Glomerular endothelial cell (primary cell): ENCODE measurements at regions not wholly inside any gene's neighbourhood (a gene's known extent, or its start where the extent isn't known, plus 50 kb on each side); places are given as distances from the start of the nearest gene placed in this dataset.
"Not testable (repeated sequence)": the region's sequence is repeated elsewhere in the genome, so short reads cannot be mapped to it uniquely, and the experiment has no call there.

Source experiments
- DNase-seq: peaks from one replicate; pipeline ENCODE4 v3.0.0-alpha.2; 2011; ENCODE audit warnings: low read depth, low spot score; ENCODE audit errors: extremely low read depth

DNA sequence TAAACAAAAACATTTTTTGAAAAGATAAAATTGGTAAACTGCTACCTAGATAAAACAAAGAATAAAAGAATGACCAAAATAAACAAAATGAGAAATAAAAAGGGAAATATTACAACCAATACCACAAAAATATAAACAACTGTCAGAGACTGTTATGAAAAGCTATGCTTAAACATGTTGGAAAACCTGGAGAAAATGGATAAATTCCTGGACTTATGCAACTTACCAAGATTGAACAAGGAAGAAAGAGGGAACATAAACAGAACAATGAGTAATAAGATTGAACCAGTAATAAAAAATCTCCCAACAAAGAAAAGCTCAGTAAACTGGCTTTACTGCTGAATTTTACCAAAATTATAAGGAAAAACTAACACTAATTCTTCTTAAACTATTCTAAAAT lies 518.7 kb downstream of the GRXCR1 start:
- DNase-seq, result no peak

DNA sequence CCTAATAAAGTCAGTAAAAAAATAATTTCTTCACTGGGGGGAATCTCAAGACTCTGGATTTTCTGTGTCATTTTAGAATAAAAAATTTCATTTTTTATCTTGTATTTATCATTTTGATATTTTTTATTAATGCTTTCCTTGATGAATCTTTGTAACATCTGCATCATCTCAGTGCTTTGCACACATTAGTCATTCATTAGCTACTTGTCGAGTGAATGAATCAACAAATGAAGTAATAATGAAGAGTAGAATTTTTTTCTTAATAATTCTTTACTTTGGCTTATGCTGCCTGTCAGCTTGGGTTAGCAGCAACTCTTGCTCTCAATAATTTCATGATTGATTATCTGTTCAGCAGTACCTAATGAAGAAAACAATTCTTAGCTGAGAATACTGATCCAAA lies 530.8 kb downstream of the GRXCR1 start:
- DNase-seq, result no peak

DNA sequence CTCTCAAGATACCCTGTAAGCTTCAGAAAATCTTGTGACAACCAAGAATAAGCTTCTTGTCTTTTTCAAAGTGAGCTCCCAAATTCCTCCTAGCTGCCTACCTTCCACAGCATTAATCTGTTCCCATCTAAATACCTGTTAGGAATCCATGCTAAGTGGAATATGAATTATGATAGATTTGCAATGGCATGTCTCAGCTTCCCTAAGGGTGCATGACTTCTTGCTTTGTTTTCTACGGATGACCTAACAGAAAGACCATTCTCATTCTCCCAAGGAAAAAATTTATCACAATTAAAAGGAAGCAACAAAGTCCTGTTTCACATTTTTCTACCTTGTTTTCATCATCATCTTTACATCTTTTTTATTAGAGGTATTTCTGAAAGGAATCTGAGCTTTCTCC lies 532.7 kb downstream of the GRXCR1 start:
- no peak for DNase-seq

DNA sequence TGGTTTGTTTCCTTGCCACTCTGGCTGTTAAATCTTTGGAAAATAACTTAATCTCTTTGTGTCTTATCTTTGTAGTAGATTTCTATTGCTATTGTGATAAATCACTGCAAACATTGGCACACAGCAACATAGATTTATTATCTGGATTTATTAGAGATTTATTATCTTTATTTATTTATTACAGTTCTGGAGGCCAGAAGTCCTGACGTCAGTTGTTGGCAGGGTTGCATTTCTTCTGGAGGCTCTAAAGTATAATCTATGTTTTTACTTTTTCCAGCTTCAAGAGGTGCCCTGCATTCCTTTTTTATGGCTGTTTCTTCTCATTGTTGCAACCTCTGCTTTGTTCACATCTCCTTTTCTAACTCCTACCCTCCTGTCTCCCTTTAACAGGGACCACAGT lies 542.8 kb downstream of the GRXCR1 start:
- no peak for DNase-seq

DNA sequence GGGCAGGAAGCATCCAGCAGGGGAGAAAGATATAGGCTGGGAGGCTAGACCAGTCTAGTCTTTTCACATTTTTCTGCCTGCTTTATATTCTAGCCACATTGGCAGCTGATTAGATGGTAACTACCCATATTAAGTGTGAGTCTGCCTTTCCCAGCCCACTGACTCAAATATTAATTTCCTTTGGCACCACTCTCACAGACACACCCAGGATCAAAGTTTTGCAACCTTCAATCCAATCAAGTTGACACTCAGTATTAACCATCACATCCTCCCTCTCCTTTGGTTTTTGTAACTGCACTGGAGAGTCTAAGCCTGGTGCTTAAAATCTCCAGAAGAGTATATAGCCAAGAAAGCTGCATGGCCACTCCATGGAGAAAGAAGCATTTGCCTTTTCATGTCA lies 560.4 kb downstream of the GRXCR1 start:
- DNase-seq, result no peak

DNA sequence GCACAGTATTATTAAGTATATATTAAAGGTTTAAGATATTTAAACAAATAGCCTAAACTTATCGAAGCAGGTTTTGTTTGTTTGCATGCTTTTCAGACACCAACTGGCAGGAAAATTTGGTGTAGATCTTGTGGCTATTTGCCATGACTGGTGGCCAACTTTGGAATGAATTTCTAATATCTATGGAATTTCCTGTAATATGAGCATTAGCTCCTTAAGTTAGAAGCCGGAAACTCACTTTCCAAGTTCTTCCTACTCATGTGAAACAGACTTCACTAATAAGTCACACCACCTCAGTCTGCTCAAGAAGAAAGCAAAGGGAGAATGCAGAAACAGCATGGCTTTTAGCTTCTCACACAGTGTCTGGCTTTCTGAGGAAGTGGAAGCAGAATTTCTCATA lies 563.9 kb downstream of the GRXCR1 start:
- DNase-seq, result peak; percentile 3

DNA sequence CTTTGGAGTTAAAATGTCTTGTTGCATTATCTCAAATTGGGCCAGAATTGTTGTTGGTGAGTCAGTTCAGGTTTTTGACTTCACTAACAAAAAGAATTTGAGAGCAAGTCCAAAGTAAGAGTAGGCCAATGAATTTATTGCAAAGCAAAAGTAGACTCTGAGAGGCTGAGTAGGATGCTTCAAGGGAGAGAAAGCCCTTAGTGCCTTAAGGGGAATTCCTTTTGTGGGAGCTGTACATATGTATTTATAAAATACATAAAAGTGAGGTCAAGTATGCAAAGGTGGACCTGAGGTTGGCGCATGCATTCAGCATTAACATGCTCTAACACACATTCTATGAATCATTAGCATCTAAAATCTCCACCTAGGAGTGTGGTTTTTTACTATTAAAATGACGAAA lies 565.4 kb downstream of the GRXCR1 start:
- DNase-seq, result no peak

DNA sequence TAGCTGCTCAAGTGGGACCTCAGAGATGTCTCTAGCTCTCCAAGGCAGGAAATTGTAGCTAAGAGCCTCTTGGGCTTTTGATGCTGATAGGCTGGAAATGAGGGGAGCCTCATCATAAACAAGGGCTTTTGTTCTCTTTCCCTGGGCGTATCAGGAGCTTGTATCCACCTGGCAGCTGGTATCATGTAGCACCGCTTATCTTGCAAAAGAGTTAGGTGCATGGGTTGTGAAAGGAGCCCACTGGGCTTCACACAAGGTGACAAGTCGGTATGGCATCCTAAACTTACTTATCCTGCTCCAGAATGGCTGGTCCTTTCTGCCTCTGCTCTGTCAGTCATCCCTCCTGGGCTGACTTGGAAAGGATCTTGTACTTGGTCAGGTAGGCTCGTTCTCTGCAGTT lies 565.8 kb downstream of the GRXCR1 start:
- DNase-seq, result no peak

DNA sequence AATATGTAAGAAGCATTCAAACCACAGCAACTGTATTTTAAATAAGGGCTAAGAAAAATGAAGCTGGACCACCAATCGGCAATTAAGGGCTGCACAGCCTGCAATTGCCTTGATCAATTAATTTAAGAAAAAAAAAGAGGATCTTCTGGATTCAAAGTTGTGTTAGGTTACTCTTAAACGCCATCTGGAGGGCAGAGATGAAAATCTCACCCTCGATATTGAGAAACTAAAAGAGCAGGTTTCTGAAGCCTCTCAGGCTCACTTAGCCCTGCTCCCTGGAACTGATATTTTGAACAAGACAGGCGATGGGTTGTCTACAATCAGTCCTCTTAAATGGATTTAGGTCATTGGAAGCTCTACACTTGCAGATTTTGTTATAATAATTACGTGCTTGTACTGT lies 579.4 kb downstream of the GRXCR1 start:
- no peak for DNase-seq

DNA sequence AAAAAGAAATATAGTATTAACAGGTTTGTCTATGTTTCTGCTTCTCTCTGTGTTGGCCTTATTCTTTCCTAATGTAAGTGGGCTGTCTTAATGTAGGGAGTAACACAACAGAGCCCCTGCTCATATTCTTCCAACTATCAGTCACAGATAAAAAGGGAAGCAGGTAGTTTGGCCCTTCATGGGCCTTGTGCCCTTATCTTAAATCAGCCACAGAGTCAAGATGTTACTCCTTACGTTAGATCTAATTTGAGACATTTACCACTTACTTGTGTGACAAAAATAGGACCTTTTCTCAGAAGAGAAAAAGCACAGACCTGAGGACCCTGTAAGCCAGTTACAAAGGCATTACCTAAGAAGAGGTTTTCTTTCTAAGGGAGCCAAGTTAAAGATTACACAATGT lies 589.0 kb downstream of the GRXCR1 start:
- no peak for DNase-seq

DNA sequence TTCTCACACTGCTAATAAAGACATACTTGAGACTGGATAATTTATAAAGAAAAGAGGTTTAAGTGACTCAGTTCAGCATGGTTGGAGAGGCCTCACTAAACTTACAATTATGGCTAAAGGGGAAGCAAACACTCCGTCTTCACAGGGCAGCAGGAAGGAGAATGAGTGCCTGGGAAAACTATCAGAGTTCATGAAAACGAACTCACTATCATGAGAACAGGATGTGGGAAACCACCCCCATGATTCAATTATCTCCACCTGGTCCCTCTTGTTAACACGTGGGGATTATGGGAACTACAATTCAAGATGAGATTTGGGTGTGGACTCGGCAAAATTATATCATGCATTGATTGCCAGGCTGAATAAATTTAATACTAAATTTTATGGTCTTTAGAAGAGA lies 592.7 kb downstream of the GRXCR1 start:
- no peak for DNase-seq

DNA sequence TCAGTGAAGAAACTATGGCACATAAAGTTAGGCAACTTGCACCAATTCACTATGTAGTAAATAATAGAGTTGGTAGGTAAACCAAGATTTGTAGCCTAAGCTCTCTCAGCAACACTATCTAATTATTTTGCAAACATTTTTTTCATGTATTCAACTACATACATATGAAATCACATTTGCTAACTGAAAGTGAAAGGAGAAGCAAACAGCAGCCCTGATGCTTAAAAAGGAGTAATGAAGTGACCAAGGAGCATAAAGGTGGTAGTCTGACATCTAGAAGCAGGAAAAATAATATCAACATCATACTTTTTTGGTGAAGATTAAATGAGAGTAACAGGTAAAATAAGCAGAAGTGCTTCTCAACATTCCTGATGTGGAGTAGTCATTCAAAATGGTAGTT lies 603.7 kb downstream of the GRXCR1 start:
- no peak for DNase-seq

DNA sequence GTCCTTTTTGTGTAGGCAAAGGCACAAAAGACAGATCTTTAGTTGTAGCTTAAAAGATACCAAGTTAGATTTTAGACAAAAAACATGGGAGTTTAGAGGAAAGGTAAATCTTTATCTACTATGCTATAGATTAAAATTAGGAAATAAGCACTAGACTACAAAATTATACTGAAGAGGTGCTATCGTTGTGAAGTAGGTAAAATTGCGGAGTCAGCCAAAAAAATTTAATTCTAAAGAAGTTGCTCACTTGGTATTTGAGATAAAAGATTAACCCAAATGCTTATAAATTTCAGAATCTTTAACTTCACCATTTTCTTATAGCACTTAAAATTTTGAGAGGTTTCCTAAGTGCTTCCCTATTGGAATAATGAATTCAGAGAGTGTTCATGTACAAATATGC lies 604.1 kb downstream of the GRXCR1 start:
- DNase-seq, result no peak

DNA sequence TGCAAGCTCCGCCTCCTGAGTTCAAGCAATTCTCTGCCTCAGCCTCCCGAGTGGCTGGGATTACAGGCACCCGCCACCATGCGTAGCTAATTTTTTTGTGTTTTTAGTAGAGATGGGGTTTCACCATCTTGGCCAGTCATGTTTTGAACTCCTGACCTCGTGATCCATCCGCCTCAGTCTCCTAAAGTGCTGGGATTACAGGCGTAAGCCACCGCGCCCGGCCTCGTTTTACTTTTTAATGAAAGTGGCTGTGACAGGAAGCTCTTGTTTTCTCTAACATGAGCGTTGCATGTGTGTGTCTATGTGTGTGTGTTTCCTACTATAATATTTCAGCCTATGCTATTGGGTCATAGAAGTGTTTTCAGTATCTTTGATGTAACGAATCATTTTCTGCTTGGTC lies 613.3 kb downstream of the GRXCR1 start:
- DNase-seq, result not testable (repeated sequence)

DNA sequence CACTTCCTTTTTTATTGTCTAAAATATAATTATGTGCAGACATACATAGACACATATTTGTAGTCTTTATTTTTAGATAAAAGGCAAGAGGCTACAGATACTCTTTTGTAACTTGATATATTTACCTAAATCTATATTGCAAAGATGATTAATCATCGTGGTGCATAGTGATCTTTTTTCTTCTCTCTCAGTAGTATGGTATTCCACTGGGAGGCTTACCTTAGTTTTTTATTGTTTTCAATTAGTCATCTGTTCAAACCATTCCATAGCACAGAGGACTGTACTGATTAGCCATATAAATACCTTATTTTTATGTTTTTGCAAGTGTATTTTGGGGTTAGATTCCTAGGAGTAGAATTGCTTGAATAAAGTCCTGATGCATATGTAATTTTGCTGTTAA lies 619.7 kb downstream of the GRXCR1 start:
- DNase-seq, result no peak

DNA sequence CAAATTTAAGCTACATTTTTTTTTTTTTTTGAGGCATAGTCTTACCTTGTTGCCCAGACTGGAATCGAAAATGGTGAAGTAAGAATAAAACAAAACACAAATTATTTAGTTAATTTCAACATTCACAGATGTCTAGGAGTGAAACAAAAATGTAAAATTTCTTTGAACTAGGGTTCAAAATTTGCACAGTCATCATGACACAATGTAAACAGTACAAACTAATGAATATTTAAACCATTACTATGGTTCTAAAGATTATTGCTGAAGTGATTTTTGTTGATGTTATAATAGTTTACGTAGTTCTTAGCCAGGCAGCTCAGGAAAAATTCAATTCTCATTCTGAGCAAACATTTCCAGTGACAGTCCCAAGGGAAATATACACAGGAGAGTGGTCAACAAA lies 633.1 kb downstream of the GRXCR1 start:
- DNase-seq, result no peak

DNA sequence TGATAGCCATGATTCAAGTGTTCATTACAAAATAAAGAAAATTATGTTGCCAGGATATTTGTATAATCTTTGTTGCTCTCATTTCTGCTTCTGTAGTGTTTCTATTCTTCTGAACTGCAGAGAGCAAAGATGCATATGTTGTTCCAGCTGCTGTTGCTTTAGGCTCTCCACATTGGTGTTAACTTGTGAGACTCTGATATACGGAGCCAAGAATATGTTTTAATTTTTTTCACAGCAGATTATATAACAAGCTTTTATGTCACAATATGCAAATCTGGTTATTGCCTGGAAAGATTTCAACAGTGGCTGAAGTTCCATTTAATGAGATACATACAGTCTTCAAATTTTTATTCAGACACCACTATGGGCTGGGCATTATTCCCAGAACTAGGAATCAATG lies 655.0 kb downstream of the GRXCR1 start:
- DNase-seq, result no peak

DNA sequence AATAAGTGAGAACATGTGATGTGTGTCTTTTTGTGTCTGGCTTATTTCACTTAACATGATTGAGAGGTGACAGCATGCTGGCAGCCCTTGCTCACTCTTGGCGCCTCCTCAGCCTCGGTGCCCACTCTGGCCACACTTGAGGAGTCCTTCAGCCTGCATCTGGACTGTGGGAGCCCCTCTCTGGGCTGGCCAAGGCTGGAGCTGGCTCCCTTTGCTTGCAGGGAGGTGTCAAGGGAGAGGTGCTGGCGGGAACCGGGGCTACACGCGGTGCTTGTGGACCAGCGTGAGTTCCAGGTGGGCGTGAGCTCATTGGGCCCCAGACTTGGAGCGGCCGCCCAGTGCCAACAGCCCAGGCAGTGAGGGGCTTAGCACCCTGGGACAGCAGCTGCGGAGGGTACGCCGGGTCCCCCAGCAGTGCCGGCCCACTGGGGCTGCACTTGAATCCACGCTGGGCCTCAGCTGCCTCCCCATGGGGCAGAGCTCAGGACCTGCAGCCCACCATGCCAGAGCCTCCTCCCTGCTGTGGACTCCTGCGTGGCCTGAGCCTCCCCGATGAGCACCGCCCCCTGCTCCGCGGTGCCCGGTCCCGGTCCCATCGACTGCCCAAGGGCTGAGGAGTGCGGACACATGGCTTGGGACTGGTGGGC lies 658.6 kb downstream of the GRXCR1 start:
- no peak for DNase-seq

DNA sequence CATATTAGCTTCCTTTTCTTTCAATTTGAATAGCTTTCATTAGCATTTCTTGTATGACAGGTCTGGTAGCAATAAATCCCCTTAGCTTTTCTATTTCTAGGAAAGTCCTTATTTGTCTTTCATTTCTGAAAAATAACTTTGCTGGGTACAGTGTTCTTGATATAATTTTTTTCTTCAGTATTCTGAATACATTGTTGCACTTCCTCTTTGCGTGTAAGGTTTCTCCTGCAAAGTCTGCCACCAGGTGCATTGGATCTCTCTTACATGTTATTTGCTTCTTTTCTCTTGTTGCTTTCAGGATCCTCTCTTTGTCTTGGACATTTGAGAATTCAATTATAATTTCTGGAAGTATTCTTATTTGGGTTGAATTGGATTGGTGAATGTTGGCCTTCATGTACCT lies 663.7 kb downstream of the GRXCR1 start:
- DNase-seq, result no peak

DNA sequence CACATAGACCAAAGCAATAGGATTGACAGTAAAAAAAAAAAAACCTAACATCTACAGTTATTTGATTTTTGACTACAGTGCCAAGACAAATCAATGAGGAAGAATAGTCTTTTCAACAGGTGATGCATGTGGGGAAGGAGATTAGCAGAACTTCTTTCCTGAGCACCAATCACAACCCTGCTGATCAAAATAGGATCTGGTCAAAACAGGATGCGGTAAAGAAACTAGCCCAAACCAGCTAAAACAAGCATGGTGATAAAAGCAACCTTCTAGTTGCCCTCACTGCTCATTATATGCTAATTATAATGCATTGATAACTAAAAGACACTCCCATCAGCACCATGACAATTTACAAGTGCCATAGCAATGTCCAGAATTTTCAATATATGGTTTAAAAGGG lies 667.5 kb downstream of the GRXCR1 start:
- no peak for DNase-seq

DNA sequence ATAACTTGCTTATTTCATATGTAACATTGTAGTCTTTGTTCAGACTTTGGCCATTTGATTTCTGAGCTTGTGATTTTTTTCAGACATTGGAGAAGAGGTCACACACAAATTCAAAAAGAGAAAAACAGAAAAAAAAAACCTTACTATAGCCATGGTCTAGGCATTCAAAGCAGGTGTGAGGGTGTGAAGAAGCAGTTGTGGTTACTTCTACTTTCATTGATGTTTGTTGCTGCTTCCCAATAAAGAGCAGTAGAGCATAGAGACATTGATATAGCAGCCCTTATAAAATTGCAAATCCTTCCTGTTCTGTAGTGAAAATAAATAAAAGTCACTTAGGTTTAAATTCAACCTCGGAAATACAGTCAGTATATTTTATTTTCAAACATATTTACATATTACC lies 671.6 kb downstream of the GRXCR1 start:
- DNase-seq, result no peak

DNA sequence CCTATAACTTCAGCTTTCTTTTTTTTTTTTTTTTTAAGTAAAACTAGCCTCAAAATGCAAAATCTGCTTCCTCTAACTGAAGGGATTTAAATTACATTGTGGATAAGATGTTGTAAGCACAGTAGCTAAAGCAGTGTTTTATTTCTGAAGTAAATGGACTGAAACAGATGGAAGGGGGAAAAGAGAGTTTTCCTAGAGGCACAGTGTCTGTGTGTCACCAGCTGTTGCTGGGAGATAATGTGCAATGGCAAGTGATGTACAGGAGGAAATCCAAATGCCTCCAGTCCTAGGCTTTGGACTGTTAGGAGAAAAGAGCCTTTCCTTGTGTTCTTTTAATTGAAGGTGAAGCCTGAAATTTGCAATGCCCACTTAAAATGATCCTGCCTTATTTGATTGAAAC lies 672.1 kb downstream of the GRXCR1 start:
- no peak for DNase-seq

DNA sequence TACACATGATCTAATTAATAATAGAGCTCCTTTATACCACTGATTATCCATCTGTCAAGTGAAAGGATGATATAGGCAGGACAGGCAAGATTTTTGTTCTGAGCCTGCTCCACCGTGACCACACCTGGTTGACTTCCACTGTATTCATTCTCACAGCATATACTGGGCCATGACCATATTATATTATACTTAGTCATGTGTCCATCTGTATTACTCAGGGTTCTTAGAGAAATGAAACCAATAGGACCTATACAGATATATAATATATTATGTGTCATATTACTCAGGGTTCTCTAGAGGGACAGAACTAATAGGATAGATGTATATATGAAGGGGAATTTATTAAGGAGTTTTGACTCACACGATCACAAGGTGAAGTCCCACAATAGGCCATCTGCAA lies 675.1 kb downstream of the GRXCR1 start:
- DNase-seq, result no peak

DNA sequence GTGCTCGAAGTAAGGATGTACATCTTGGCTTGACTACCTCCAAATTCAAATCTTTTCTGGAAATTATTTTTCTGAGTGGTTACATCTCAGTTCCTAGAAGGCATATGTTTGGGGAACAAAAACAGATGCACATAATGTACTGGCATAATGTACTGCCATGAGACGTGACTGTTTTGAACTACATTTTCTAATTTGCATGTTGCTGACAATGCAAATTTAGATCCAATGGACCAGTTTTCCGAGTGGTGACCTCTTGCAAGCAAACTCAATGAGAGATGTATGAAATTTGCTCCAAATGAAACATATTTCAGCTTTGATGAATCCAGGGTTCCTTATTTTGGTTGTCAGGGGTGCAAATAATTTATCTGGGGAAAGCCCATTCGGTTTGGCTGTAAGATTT lies 694.3 kb downstream of the GRXCR1 start:
- no peak for DNase-seq
